Activated CD8-positive, alpha-beta memory T cell treated with anti-CD3 and anti-CD28 coated beads for 36 hours (primary cell): ENCODE measurements at regions not wholly inside any gene's neighbourhood (a gene's known extent, or its start where the extent isn't known, plus 50 kb on each side); places are given as distances from the start of the nearest gene placed in this dataset.

ENCODE experiments used
- CTCF ChIA-PET: fragments of 350-600 bp; sonication (Branson Sonifier 250); formaldehyde crosslinking; loops from one replicate; lab custom pipeline; 2021; ENCODE audit warnings: antibody characterized with exemption; lab: Charles Lee
- POLR2A ChIA-PET: fragments of 350-600 bp; sonication (Branson Sonifier 250); formaldehyde crosslinking; loops from one replicate; lab custom pipeline; 2021; ENCODE audit warnings: antibody characterized with exemption; lab: Charles Lee

DNA sequence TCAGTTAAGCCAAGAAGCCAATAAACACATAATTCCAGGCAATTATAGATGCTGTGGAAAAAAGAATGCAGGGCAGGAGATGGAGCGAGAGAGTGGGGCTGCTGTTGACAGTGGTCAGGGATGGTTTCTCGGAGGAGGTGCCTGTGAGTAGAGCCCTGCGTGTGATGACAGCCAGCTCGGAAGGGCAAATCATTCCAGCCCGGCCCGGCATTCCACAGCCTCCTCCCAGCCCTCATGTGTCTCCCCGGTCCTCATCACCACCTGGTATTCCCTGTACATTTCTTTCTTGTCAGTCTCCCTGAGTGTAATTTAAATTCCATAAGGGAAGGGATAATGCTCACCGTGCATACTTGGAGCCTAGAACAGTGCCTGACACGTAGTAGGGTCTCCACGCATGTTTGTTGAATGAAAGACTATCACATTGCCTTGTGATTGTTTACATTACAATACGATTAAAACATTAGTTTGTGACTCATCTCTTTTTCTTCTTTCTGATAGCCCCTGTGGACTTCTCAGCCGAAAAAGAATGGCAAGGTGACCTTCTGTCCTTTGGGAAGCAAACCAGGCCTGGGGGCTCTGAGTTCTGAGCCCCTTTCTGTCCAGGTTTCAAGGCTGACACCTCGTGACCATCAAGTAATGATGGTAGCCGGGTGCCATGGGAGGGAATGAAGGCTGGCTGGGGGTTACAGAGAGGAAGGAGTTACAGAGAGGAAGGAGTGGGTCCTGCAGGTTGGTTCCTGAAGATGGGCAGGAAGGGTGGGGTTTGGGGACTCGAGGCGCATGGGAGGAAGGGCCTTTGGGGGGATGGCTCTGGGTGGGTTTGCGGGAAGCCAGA is 379.5 kb upstream of the SULF2 start:
- CTCF ChIA-PET: no interaction called here
- POLR2A ChIA-PET: no interaction called here

DNA sequence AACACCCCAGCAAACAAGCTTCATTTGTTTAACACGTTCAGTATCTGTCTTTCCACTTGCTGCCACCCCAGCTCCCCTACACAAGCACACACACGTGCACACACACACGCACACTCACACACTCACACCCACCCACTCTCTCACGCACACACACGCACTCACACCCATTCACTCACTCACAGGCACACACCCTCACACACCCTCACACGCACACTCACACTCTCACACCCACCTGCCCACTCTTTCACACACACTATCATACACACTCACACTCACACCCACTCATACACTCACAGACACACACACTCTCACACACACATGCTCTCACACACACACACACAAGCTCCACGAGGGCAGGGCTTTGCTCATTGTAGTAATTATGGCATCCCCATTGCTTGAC is 378.8 kb upstream of the SULF2 start:
- POLR2A ChIA-PET: no interaction called here

DNA sequence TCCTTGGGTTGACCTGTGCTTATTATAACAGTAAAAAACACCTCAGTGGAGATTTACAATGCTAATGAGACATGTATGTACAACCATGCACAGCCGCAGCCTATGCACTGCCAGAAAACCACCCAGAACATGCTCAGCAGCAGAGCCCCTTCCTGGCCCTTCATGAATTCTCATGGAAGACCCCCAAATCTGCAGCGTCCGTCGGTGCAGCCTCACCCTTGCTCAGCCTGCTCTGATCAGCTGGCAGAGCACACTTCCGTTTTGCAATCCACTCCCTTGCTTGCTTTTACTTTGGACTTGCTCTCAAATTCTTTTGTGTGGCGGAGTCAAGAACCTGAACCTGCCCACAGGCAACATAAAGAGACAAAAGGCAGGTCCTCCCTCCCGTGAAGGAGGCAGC is 378.2 kb upstream of the SULF2 start:
- POLR2A ChIA-PET: no interaction called here

More for the DNA sequence above, 378.8 kb upstream of the SULF2 start:
- CTCF ChIA-PET: no interaction called here

GRCh38 chr20:48162621-48163020 is 377.3 kb upstream of the SULF2 start:
- CTCF ChIA-PET: no interaction called here
- POLR2A ChIA-PET: no interaction called here

More for the DNA sequence above, 378.2 kb upstream of the SULF2 start:
- CTCF ChIA-PET: no interaction called here

DNA sequence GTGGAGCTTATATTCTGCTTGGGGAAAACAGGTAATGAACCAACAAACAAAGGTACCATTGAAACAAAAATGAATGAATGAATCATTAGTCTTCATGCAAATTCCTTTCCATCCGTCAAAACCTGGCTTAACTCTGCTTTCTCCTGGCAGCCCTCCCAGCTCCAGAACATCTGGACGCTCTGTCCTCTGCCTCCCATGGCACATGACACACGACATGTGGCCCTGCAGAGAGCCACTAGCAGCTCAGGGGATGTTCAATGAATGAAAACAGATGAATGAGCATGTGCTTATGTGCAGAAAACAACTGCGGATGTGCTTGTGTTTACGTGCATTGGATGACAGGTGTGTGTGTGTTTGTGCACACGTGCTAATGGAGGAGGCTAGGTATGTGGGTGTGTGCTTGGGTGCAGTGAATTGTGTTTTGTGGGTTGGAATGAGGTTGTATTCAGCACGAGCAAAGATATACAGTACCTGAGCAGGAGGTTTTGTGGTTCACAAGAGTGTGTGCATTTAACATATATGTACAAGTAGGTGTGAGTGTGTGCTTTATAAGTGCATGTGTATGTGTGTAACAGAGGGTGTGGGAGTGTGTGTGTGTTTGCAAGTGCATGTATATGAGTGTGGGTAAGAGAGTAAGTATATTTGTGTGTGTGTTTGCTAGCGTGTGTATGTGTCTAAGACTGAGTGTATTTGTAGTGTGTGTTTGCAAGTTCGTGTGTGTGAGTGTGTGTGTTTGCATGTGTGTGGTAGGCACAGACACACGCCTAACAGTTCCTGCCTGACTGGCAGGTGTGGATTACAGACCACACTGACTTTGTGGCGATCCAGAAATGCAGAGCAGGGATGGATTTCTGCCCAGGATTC is 374.1 kb upstream of the SULF2 start:
- POLR2A ChIA-PET: no interaction called here
- CTCF ChIA-PET: no interaction called here

DNA sequence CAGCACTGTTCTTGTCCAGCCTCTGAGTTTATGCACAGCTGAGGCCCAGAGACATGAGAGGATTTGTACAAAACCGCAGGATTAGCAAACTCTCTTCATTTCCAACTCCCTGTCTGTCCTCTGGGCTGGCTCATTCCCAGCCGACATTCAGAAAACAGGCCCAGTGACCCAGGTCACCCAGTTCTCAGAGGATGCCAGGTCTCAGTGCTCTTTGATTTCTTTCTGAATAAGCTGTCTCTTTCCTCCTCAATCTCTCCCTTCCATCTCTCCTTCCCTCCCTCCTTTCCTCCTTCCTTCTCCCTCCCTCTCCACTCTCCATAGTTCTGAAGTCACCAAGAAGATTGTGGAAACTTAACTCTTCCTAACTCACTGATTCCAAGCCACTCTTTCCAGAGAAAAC is 372.7 kb upstream of the SULF2 start:
- CTCF ChIA-PET: no interaction called here
- POLR2A ChIA-PET: no interaction called here

DNA sequence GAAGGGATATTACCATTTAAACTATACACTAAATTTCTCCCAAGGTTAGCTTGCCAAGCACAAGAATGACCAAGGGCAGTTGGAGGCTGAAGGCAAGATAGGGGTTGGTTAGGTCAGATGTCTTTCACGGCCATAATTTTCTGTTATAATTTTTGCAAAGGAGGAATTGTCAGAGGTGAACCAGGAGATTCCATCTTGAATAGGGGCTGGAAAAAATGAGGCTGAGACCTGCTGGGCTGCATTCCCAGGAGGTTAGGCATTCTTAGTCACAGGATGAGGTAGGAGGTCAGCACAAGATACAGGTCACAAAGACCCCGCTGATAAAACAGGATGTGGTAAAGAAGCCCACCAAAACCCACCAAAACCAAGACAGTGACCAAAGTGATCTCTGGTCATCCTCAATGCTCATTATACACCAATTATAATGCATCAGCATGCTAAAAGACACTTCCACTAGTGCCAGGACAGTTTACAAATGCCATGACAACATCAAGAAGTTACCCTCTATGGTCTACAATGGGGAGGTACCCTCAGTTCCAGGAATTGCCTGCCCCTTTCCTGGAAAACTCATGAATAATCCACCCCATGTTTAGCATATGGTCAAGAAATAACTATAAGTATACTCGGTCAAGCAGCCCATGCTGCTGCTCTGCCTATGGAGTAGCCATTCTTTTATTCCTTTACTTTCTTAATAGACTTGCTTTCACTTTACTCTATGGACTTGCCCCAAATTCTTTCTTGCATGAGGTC is 371.8 kb upstream of the SULF2 start:
- ChIA-PET POLR2A (no interaction called here), CTCF (no interaction called here)

- ChIA-PET CTCF (no interaction called here), POLR2A (no interaction called here)
Observed at GRCh38 chr20:48156521-48156920, 371.2 kb upstream of the SULF2 start.

DNA sequence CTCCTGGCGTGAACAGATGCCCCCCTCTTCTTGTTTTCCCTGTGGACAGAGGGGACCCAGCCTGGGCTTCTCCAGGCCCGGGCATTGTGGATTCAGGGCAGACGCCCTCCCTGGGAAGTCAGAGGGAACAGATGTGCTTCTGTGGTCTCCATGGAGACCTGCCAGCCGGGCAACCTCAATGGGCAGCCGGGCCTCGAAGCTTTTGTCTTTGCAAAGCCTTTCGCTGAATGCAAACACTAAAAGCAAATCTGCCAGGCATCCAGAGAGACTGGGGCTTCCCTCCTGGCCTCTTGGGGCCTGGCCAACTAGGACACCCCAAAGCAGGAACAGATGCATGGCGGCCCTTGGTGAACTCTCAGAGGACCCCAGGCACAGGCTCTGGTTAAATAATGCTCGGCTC is 370.0 kb upstream of the SULF2 start:
- ChIA-PET CTCF (no interaction called here), POLR2A (no interaction called here)

- POLR2A ChIA-PET: no interaction called here
- CTCF ChIA-PET: no interaction called here
Observed at GRCh38 chr20:48154040-48154765, 368.9 kb upstream of the SULF2 start.

- ChIA-PET CTCF (no interaction called here), POLR2A (no interaction called here)
Observed at GRCh38 chr20:48153523-48153922, 368.2 kb upstream of the SULF2 start.

DNA sequence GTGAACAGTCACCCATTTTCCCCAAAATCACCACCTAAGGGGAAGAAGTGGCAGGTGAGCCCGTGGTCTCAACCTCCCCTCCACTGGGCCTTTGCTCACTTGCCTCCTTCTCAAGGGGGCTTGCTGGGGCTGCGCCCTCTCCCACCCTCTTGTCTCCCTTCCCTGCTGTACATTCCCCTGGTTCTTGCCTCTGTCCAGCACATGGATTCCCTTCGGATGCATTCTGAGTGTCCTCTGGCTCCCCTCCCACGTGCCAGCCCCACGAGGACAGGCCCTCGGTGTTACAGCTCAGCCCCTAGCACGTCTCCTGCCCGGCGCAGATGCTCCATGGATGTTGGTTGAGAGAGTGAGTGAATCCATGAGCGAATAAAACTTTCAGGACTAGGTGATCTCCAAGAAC is 367.8 kb upstream of the SULF2 start:
- CTCF ChIA-PET: no interaction called here
- POLR2A ChIA-PET: no interaction called here

GRCh38 chr20:48150568-48150967 is 365.3 kb upstream of the SULF2 start:
- ChIA-PET POLR2A (no interaction called here), CTCF (no interaction called here)

DNA sequence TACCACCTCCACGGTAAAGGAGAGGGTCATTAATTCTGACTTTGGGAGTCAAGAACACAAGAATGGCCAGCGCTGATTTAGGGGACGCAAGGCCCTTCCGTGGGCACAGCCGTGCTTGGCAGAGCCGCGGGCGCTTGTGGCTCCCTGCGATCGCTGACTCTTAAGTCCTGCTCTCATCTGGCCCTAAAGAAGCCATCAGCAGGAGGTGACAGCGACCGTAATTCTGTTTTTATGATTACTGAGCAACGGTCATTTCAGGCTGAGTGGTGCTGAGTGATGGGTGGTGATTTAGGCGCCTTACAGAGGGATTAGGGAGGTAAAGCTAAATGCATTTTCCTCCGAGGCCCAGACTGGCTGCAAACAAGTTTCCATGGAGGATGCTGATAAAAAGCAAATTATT is 364.6 kb upstream of the SULF2 start:
- CTCF ChIA-PET: no interaction called here
- POLR2A ChIA-PET: no interaction called here

DNA sequence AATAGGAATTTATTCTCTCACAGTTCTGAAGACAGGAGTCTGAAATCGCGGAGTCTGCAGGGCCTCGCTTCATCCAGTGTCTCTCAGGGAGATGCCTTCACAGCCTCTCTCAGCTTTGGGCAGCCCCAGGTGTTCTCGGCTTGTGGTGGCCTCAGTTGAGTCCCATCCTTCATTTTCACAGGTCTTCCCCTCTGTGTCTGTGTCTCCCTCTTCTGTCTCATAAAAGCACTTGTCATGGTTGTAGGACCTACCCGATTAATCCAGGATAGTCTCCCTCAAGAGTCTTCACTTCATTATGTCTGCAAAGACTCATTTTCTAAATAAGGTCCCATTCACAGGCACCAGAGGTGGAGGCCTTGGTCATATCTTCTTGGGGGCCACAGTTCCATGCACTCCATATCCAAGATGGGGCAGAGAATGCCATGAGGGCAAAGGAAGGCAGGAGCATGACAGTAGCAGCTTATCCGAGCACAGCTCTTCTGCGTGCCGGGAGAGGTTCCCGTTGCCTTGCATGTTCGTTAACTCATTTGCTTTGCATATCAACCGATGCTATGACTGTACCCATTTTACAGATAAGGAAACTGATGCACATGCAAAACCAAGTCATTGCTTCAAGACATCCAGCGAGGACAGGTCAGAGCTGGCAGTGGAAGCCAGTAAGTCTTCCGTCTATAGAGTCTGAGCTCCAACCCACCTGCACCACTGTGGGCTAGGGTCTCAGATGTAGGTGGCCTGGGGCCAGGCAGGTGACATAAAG is 363.8 kb upstream of the SULF2 start:
- CTCF ChIA-PET: no interaction called here
- POLR2A ChIA-PET: no interaction called here

- POLR2A ChIA-PET: no interaction called here
- CTCF ChIA-PET: no interaction called here
Observed at GRCh38 chr20:48148020-48148419, 362.7 kb upstream of the SULF2 start.

DNA sequence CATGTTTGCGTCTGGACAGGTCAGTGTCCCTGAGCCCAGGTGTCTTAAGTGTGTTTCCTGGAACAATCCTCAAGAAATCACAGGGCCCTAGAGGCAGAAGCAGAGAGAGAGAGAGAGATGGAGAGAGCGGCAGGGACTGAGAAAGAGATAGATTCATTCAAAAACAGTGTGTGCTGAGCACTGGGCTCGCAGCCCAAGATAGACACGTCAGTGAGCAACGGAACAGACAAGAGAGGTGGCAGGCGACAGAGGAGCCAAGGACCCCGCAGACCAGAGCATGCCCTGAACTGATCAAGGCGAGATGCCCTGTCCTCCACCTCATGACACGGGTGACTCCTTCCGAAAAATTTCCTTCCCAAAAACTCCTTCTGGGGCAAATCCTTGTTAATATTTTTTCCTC is 362.0 kb upstream of the SULF2 start:
- CTCF ChIA-PET: no interaction called here

GRCh38 chr20:48146877-48147276 is 361.6 kb upstream of the SULF2 start:
- ChIA-PET POLR2A (no interaction called here), CTCF (no interaction called here)

More for the DNA sequence above, 362.0 kb upstream of the SULF2 start:
- POLR2A ChIA-PET: no interaction called here

- POLR2A ChIA-PET: no interaction called here
- CTCF ChIA-PET: no interaction called here
Observed at GRCh38 chr20:48146308-48146707, 361.0 kb upstream of the SULF2 start.
